Vagina (tissue), 2 donors: ENCODE measurements at regions not wholly inside any gene's neighbourhood (a gene's known extent, or its start where the extent isn't known, plus 50 kb on each side); places are given as distances from the start of the nearest gene placed in this dataset.

Experiments
- POLR2A ChIP-seq, 2 donors: fragments of 450-650 bp; IDR thresholded peaks; one replicate each; pipeline ENCODE4 v1.6.1; 2017; ENCODE audit warnings: antibody characterized with exemption in 2 of 2, mild to moderate bottlenecking in 2 of 2, moderate library complexity in 2 of 2
- POLR2AphosphoS5 ChIP-seq, 2 donors: sonication (generic); formaldehyde crosslinking; IDR thresholded peaks; one replicate each; pipeline ENCODE4 v1.9.0; 2017; ENCODE audit warnings: antibody characterized with exemption in 2 of 2, mild to moderate bottlenecking in 2 of 2, low read depth in 1 of 2; ENCODE audit not compliant: insufficient read depth in 1 of 2
- TF ChIP-seq, protein P1 (sequence below), 3 experiments: fragments of 450-650 bp in 2 of 3; fragments of 200-600 bp in 1 of 3; sonication (generic) in 1 of 3; IDR thresholded peaks; one replicate each; pipeline ENCODE4 v1.5.1; 2017 to 2019; ENCODE audit warnings: antibody characterized with exemption in 3 of 3, mild to moderate bottlenecking in 2 of 3, moderate library complexity in 2 of 3

DNA sequence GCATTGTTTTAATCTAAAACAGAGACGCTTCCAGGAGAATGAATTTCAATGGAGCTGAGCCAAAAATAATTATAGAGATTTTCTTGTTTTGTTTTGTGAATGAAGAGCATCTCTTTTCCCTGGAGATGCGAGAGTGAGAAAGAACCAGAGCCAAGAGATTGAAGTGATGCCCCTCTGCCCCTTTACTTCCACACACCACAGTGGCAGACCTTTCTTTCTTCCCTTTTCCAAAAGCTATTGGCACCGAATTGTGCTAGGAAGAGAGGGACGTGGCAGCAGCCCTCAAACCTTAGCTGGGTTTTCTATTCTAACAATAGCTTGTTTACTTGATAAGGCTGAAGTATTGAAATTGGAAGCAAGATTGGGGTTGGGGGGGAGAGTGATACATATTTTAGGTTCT, 133.0 kb upstream of the TMEM161B start:
- TF ChIP-seq, protein P1, sequence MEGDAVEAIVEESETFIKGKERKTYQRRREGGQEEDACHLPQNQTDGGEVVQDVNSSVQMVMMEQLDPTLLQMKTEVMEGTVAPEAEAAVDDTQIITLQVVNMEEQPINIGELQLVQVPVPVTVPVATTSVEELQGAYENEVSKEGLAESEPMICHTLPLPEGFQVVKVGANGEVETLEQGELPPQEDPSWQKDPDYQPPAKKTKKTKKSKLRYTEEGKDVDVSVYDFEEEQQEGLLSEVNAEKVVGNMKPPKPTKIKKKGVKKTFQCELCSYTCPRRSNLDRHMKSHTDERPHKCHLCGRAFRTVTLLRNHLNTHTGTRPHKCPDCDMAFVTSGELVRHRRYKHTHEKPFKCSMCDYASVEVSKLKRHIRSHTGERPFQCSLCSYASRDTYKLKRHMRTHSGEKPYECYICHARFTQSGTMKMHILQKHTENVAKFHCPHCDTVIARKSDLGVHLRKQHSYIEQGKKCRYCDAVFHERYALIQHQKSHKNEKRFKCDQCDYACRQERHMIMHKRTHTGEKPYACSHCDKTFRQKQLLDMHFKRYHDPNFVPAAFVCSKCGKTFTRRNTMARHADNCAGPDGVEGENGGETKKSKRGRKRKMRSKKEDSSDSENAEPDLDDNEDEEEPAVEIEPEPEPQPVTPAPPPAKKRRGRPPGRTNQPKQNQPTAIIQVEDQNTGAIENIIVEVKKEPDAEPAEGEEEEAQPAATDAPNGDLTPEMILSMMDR (IDR thresholded peaks at IDR 0.05) = no peak
- TF ChIP-seq POLR2AphosphoS5 (IDR thresholded peaks at IDR 0.05; ENCODE audit: insufficient read depth in 1 of 2, low read depth in 1 of 2) = no peak
- TF ChIP-seq POLR2A (IDR thresholded peaks at IDR 0.05) = no peak
